OCI-LY7 (cell line): ENCODE measurements at regions not wholly inside any gene's neighbourhood (a gene's known extent, or its start where the extent isn't known, plus 50 kb on each side); places are given as distances from the start of the nearest gene placed in this dataset.

ENCODE experiments used
- BruUV-seq: library from RNA; stranded (reverse); fragments of 400-500 nt; replicated peaks from 2 replicates; lab custom pipeline; 2021; lab: Mats Ljungman, UMichigan
- CTCF ChIA-PET: fragments of 300-600 bp; sonication (Branson Sonifier 250); formaldehyde crosslinking; loops from one replicate; lab custom pipeline; 2022; ENCODE audit warnings: antibody characterized with exemption; ENCODE audit not compliant: unreplicated experiment; lab: Charles Lee
- POLR2A ChIA-PET: fragments of 300-600 bp; sonication (Branson Sonifier 250); formaldehyde crosslinking; loops from one replicate; lab custom pipeline; 2022; ENCODE audit warnings: antibody characterized with exemption; lab: Charles Lee
- DNase-seq: peaks from one replicate; pipeline ENCODE4 v3.0.0-alpha.2; 2015; ENCODE audit warnings: low spot score
- H2AFZ ChIP-seq: fragments of 200-600 bp; sonication (generic), shearing (Covaris generic); 2 replicates; pipeline ENCODE4 v1.6.1; 2014; ENCODE audit warnings: mild to moderate bottlenecking, antibody characterized with exemption, low read length, moderate library complexity
- H3K27ac ChIP-seq: fragments of 200-600 bp; sonication (generic); 2 replicates; pipeline ENCODE4 v1.5.1; 2014; ENCODE audit warnings: mixed run types, low read depth, mild to moderate bottlenecking, moderate library complexity, low read length, inconsistent platforms; ENCODE audit not compliant: poor library complexity, severe bottlenecking
- H3K36me3 ChIP-seq: fragments of 200-600 bp; sonication (generic); 2 replicates; pipeline ENCODE4 v1.6.1; 2014; ENCODE audit warnings: mild to moderate bottlenecking, antibody characterized with exemption, low read length, moderate library complexity, mixed read lengths; ENCODE audit not compliant: insufficient read depth
- H3K4me1 ChIP-seq: fragments of 200-600 bp; sonication (generic); 2 replicates; pipeline ENCODE4 v1.5.1; 2014; ENCODE audit warnings: mild to moderate bottlenecking, low read length; ENCODE audit not compliant: insufficient read depth, poor library complexity, severe bottlenecking
- H3K4me2 ChIP-seq: fragments of 200-600 bp; sonication (generic); 2 replicates; pipeline ENCODE4 v1.6.1; 2014; ENCODE audit warnings: mild to moderate bottlenecking, low read length
- H3K4me3 ChIP-seq: fragments of 200-600 bp; sonication (generic); 2 replicates; pipeline ENCODE4 v1.5.1; 2014; ENCODE audit warnings: mild to moderate bottlenecking, low read depth, low read length; ENCODE audit not compliant: poor library complexity, severe bottlenecking
- H3K79me2 ChIP-seq: fragments of 200-600 bp; sonication (generic); 2 replicates; pipeline ENCODE4 v1.6.1; 2016; ENCODE audit warnings: low read depth, mild to moderate bottlenecking, low read length, moderate library complexity, mixed read lengths; ENCODE audit not compliant: insufficient read depth
- H3K9me2 ChIP-seq: fragments of 200-600 bp; sonication (generic); 2 replicates; pipeline ENCODE4 v1.6.1; 2016; ENCODE audit warnings: mild to moderate bottlenecking, low read length, mixed read lengths; ENCODE audit not compliant: insufficient read depth
- H3K9me3 ChIP-seq: fragments of 200-600 bp; sonication (generic); 2 replicates; pipeline ENCODE4 v1.6.1; 2014; ENCODE audit warnings: mild to moderate bottlenecking, mixed run types, low read length, mixed read lengths
- H4K20me1 ChIP-seq: fragments of 200-600 bp; sonication (generic); 2 replicates; pipeline ENCODE4 v1.6.1; 2014; ENCODE audit warnings: mild to moderate bottlenecking, antibody characterized with exemption, low read length, moderate library complexity, mixed read lengths; ENCODE audit not compliant: insufficient read depth
- EZH2phosphoT487 ChIP-seq: fragments of 200-600 bp; sonication (generic); IDR thresholded peaks from 2 replicates; pipeline ENCODE4 v1.6.1; 2018; ENCODE audit warnings: low read depth, borderline replicate concordance, mild to moderate bottlenecking, mixed run types, antibody characterized with exemption, low read length, moderate library complexity, mixed read lengths
- intact Hi-C: fragments of 100-400 bp; cut with micrococcal nuclease; formaldehyde crosslinking; loops from one replicate; pipeline ENCODE4 v1.10.0; 2022; ENCODE audit not compliant: unreplicated experiment
- TF ChIP-seq, protein P1 (sequence below): fragments of 200-600 bp; sonication (generic); conservative IDR thresholded peaks from 2 replicates; pipeline ENCODE4 v1.5.1; 2014; ENCODE audit warnings: mild to moderate bottlenecking, antibody characterized with exemption, low read length, moderate library complexity, mixed read lengths

DNA sequence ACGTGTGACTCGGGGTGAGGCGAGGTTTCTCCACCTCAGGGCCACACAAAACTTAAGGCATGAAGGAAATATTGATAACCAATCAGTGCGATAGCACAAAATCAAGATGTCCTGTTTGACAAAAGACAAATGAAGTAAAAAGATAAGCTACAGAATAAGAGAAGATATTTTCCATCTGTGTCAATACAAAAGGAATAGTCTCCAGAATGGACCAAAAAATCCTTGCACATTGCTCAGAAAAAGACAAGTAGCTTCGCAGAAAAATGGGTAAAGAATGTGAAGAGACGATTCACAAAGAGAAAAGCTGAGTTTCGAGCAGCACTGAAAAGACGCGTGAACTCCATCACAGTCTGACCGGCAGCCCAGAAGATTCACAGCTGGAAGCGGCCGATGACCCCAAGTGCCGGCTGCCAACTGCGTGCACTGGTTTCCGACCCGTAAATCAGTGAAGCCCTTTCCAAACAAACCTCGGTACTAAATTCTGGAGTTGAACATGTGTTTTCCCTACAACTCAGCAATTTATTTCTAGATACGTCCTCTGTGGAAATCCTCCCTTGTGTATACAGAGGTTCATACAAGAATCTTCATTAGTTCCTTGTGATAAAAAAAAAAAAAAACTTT lies 308.4 kb downstream of the BRD1 start:
- DNase-seq, result no peak
- no peaks in the 10 kb centered on the region for H3K9me3 ChIP-seq
- CTCF ChIA-PET, result no interaction called here
- no TSS peak for BruUV-seq
- H4K20me1 ChIP-seq, result no peaks in the 10 kb centered on the region; the same call in 1 of the 2 replicates
- no peaks in the 10 kb centered on the region for H3K9me2 ChIP-seq
- TF ChIP-seq, protein P1, sequence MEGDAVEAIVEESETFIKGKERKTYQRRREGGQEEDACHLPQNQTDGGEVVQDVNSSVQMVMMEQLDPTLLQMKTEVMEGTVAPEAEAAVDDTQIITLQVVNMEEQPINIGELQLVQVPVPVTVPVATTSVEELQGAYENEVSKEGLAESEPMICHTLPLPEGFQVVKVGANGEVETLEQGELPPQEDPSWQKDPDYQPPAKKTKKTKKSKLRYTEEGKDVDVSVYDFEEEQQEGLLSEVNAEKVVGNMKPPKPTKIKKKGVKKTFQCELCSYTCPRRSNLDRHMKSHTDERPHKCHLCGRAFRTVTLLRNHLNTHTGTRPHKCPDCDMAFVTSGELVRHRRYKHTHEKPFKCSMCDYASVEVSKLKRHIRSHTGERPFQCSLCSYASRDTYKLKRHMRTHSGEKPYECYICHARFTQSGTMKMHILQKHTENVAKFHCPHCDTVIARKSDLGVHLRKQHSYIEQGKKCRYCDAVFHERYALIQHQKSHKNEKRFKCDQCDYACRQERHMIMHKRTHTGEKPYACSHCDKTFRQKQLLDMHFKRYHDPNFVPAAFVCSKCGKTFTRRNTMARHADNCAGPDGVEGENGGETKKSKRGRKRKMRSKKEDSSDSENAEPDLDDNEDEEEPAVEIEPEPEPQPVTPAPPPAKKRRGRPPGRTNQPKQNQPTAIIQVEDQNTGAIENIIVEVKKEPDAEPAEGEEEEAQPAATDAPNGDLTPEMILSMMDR, result no peak
- TF ChIP-seq EZH2phosphoT487, result no peak
- H3K36me3 ChIP-seq, result no peaks in the 10 kb centered on the region
- H3K79me2 ChIP-seq, result no peaks in the 10 kb centered on the region
- H3K4me2 ChIP-seq, result no peak overlapping the region
- H3K4me1 ChIP-seq, result no peaks in the 10 kb centered on the region
- H2AFZ ChIP-seq, result no peak overlapping the region
- intact Hi-C loops, result no loop called here
- H3K27ac ChIP-seq, result no peak overlapping the region
- POLR2A ChIA-PET, result no interaction called here
- no peak overlapping the region for H3K4me3 ChIP-seq

DNA sequence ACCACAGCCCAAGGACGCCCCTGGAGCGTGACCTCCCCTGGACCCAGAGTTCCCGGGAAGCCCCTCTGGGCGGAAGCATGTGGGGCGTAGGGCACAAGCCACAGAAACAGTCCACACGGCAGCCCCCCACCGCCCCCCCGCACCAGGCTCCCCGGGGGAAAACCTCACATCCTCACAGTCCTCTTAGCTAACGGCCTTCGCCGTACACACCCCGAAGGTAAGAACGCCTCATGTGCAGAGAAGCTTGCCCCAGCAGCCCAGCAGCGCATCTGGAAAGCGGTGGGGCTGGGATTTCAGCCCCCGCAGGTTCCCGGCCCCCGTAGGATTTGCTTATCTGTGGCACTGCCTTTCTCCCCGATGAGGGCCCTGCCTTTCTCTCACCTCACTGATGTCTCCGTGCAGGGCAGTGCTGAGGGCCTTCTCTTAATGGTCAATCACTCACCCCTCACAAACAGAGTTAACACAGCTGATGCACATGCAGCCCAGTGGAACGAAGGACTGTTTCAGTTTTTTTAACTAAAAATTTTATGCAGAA lies 309.2 kb downstream of the BRD1 start:
- BruUV-seq, result no TSS peak
- TF ChIP-seq, protein P1, result no peak
- no peak for TF ChIP-seq EZH2phosphoT487
- CTCF ChIA-PET, result no interaction called here
- POLR2A ChIA-PET, result no interaction called here
- no peaks in the 10 kb centered on the region for H4K20me1 ChIP-seq
- H3K9me2 ChIP-seq, result no peaks in the 10 kb centered on the region
- no peak overlapping the region for H3K4me3 ChIP-seq
- H3K4me2 ChIP-seq, result no peak overlapping the region
- no peaks in the 10 kb centered on the region for H3K79me2 ChIP-seq
- no peak for DNase-seq
- no peaks in the 10 kb centered on the region for H3K36me3 ChIP-seq
- no peaks in the 10 kb centered on the region; the same call in 1 of the 2 replicates for H3K9me3 ChIP-seq
- H3K27ac ChIP-seq, result no peak overlapping the region
- H2AFZ ChIP-seq, result no peak overlapping the region
- no peaks in the 10 kb centered on the region for H3K4me1 ChIP-seq
- intact Hi-C loops, result no loop called here

DNA sequence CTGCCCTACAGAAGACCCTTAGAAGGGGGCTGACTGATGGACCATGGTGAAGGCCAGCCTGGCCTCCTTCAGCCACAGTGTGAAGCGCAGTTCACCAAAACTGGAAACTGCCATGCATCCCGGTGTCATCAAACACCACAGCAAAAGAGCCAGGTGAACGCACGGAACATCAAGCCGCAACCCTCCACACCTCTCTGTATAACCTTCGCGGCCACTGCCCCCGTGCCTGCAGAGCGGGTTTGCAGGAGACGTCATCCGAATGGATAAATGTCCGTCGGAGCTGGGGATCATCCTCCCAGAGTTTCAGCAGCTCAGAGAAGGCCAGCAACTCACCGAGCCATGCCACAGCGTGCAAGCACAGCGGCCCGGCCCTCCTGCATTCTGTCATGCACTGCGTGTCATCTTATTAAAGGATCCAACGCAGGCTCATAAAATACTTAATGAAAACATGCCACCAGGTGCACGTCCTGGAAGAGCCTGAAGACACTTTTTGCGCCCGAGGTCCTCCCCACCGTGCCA lies 309.9 kb downstream of the BRD1 start:
- DNase-seq, result no peak
- no peak overlapping the region for H2AFZ ChIP-seq
- TF ChIP-seq, protein P1, result no peak
- no peak for TF ChIP-seq EZH2phosphoT487
- H3K4me3 ChIP-seq, result no peak overlapping the region
- no peaks in the 10 kb centered on the region for H3K9me2 ChIP-seq
- BruUV-seq, result no TSS peak
- no peaks in the 10 kb centered on the region for H3K79me2 ChIP-seq
- intact Hi-C loops, result no loop called here
- POLR2A ChIA-PET, result no interaction called here
- H3K4me1 ChIP-seq, result peaks cover under 1% of the 10 kb centered on the region
- H4K20me1 ChIP-seq, result no peaks in the 10 kb centered on the region
- no peak overlapping the region for H3K4me2 ChIP-seq
- CTCF ChIA-PET, result no interaction called here
- H3K36me3 ChIP-seq, result no peaks in the 10 kb centered on the region; the same call in 1 of the 2 replicates
- peaks cover 7% of the 10 kb centered on the region; the same call in 1 of the 2 replicates for H3K9me3 ChIP-seq
- no peak overlapping the region for H3K27ac ChIP-seq
